ENCODE measurements at regions not wholly inside any gene's neighbourhood (a gene's known extent, or its start where the extent isn't known, plus 50 kb on each side); places are given as distances from the start of the nearest gene placed in this dataset.
"Not testable (repeated sequence)": the region's sequence is repeated elsewhere in the genome, so short reads cannot be mapped to it uniquely, and the experiment has no call there.

DNA sequence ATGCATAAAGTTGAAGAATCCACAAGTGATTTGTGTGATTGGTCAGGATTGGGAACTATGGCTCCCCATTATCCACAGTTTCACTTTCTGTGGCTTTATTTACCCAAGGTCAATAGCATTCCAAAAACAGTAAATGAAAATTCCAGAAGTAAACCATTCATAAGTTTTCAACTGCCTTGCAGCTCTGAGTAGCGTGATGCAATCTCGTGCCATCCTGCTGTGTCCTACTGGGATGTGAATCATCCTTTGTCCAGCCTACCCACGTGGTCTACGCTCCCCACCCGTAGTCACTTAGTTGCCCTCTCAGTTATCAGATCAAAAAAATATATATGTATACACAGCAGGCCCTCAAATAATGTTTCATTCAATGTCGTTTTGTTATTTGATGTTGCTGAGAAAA, 89.0 kb upstream of the DLGAP1 start:
- no peak for DNase-seq (ENCODE audit: low spot score)

DNA sequence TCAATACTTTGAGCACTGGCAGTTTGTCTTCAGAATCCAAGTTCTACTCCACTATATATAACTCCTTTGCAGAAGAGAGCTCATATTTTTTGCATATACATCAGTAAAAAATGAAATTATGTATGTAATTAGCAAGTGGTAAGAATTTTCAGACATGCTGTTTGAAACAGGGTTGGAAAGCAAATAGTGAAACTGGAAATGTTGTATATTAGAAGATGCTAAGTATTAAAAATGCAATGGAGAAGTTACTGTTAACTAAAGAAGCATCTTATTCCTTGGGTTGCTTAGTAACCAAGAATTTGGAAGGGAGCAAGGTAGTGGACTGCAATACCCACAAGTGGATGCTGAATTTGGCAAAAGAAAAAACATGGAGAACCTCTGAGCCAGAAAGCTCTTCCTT, 88.6 kb upstream of the DLGAP1 start:
- no peak for DNase-seq (ENCODE audit: low spot score)

DNA sequence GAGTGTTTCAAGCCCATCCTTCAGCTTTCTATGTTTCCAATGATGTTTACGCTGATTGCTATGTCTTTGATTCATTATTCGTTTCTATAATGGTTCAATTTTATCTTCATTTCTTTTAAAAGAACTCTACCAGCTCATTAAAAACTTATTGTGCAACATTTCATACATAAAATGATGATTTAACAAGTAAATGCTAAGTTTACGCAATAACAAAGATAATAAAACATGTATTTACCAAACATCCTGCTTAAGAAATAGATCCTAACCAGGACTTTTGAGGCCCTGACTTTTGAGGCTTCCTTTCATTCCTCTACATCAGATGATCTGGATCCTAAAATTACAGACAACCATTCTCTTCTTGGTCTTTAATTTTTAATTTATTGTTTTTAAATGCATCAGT, 86.5 kb upstream of the DLGAP1 start:
- DNase-seq (ENCODE audit: low spot score): no peak

DNA sequence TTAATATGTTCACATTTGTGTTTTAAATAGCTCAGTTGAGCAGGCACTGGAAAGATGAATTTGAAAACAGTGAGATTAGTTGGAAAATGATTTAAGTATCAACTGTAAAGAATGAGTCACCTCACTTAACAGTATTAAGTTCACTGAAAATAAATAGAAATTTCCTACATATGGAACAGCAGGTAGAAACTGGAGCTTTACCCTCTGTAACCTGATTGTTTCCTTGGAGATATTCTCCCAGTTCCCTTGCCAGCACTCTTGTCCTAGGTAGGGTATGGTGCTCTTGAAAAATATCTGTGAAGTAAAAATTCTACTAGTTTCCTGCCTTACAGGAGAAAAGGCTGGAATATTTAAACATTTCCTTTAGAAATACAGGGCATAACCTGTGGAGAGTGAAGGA, 81.3 kb upstream of the DLGAP1 start:
- no peak for DNase-seq (ENCODE audit: low spot score)

DNA sequence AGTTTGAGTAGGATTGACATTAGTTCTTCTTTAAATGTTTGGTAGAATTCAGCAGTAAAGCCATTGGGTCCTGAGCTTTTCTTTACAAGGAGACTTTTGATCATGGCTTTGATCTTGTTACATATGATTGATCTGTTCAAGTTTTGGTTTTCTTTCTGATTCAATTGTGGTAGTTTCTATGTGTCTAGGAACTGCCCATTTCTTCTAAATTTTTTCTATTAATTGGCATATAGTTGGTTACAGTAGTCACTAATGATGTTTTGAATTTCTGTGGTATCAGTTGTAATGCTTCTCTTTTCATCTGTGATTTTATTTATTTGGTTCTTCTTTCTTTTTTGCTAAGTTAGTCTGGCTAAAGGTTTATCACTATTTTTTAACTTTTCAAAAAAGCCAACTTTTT, 73.3 kb upstream of the DLGAP1 start:
- DNase-seq (ENCODE audit: low spot score): no peak

DNA sequence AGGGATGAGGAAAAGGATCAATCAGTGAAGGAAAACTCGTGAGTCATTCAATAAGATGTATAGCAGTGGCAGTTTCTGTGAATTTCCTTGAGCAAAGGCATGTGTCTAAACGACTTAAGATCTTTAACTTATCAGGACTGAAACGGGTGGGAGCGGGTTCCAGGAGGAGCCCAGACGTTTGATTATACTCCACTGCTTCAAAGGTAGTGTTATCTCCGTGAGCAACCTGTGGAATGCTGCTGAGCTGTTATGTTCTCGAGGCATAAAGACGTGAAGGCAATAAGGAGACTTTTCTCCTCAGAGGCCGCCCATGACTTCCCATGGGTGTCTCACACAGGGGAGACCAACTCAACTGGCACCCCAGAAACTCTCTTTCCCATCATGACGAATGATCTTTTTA, 72.7 kb upstream of the DLGAP1 start:
- DNase-seq (ENCODE audit: low spot score): not testable (repeated sequence)

DNA sequence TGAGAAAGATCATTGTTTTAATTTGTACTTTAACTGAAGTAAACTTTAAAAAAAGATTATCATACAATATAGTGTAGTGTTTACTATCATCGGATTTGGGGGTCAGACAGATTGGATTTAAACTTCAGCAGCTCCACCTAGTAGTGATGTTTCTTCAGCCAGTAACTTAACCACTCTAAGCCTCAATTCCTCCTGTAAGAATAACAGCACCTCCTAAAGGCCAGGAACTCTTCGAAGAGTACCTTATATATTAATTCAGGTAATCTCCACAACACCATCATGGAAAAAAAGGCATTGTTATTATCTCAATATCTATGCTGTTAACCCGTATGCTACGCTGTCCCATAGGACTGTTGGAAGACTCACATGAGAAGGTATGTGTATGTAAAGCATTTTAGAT, 69.0 kb upstream of the DLGAP1 start:
- no peak for DNase-seq (ENCODE audit: low spot score)

DNA sequence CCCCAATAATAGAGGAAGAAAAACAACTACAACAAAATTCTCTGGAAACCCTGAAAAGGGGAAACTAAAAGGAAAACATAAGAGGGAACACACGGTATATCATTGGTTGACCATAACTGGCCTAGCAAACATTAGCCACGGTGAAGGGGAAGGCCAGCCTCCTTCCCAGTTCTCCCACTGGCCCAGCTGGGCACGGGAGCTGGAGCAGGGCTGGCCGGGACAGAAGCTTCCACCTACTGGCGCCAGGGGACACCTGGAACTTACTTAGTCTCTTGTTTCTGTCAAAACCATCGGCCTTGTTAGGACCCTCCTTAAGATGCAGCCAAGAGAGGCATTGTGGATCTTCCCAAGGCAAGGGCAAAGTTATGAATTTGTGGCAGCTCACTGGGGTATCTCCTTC, 56.1 kb upstream of the DLGAP1 start:
- no peak for DNase-seq (ENCODE audit: low spot score)

DNA sequence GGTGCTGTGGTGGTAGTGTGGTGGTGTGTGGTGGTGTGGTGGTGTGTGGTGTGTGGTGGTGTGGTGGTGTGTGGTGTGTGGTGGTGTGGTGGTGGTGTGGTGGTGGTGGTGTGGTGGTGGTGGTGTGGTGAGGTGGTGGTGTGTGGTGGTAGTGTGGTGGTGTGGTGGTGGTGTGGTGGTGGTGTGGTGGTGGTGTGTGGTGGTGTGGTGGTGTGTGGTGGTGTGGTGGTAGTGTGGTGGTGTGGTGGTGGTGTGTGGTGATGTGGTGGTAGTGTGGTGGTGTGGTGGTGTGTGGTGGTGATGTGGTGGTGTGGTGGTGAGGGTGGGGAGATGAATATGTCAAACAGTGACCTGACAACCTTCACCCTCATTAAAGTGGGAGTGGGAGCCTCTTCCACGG, 55.6 kb upstream of the DLGAP1 start:
- DNase-seq (ENCODE audit: low spot score): no peak

DNA sequence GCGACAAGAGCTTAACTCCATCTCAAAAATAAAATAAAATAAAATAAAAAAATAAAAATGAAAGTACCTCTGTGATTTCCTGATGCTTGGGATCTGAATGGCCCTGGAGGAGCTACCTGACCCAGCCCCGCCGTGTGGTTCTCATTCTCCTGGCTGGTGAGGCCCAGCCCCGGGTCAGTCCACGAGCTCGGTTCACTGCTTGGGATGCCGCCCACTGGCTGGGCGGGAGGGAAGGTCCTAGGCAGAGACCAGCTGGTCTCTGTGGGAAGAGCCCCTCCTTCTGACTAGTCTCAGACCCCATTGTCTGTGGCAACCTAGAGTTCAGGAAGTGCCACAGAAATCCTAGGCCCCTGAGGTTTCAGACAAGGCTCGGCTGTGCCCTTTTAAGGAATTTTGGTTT, 55.1 kb upstream of the DLGAP1 start:
- no peak for DNase-seq (ENCODE audit: low spot score)
